Stomach (tissue), 8 donors: ENCODE measurements at regions not wholly inside any gene's neighbourhood (a gene's known extent, or its start where the extent isn't known, plus 50 kb on each side); places are given as distances from the start of the nearest gene placed in this dataset.

ENCODE experiments used
- DNase-seq, 2 donors: peaks; one replicate each; pipeline versions ENCODE4 v3.0.0 to v3.0.0-alpha.2; 2013 to 2019
- H3K27ac ChIP-seq, 5 donors: fragments of 200-600 bp in 4 of 5; sonication (generic) in 4 of 5; one replicate each; pipeline ENCODE4 v1.5.1; 2013 to 2019; ENCODE audit warnings: mild to moderate bottlenecking in 1 of 5, moderate library complexity in 1 of 5
- H3K27me3 ChIP-seq, 3 donors: fragments of 200-600 bp; sonication (generic); one replicate each; pipeline ENCODE4 v1.5.1; 2017 to 2019; ENCODE audit warnings: mixed run types in 1 of 3
- H3K36me3 ChIP-seq, 4 donors: fragments of 200-600 bp; sonication (generic); 1 replicate in 3 of 4; 2 replicates in 1 of 4; pipeline ENCODE4 v1.5.1; 2016 to 2019
- H3K4me1 ChIP-seq, 4 donors: fragments of 200-600 bp; sonication (generic); one replicate each; pipeline ENCODE4 v1.5.1; 2016 to 2019
- H3K4me3 ChIP-seq, 4 donors: fragments of 200-600 bp; sonication (generic) in 3 of 4; one replicate each; pipeline ENCODE4 v1.5.1; 2016 to 2019; ENCODE audit warnings: mild to moderate bottlenecking in 1 of 4
- H3K9me3 ChIP-seq, 4 donors: fragments of 200-600 bp; sonication (generic); one replicate each; pipeline ENCODE4 v1.5.1; 2016 to 2019
- CTCF ChIP-seq, 7 experiments: fragments of 450-650 bp in 4 of 7; fragments of 200-600 bp in 3 of 7; sonication (generic) in 3 of 7; IDR thresholded peaks; one replicate each; pipeline ENCODE4 v1.5.1; 2016 to 2019; ENCODE audit warnings: antibody characterized with exemption in 7 of 7, control low read depth in 2 of 7, mild to moderate bottlenecking in 1 of 7
- EP300 ChIP-seq: sonication (generic); formaldehyde crosslinking; IDR thresholded peaks from one replicate; pipeline ENCODE4 v1.6.1; 2017; ENCODE audit warnings: antibody characterized with exemption
- POLR2A ChIP-seq, 4 donors: fragments of 450-650 bp; IDR thresholded peaks; one replicate each; pipeline ENCODE4 v1.6.1; 2016; ENCODE audit warnings: antibody characterized with exemption in 4 of 4, control low read depth in 2 of 4, mild to moderate bottlenecking in 1 of 4, moderate library complexity in 1 of 4
- POLR2AphosphoS5 ChIP-seq, 3 donors: sonication (generic); formaldehyde crosslinking; IDR thresholded peaks; one replicate each; pipeline ENCODE4 v1.6.1; 2016; ENCODE audit warnings: antibody characterized with exemption in 3 of 3
- WGBS, 5 donors: extraction: QIAGEN DNeasy Blood & Tissue Kit in 3 of 5; methylation state at CpG; one replicate each; pipeline versions ENCODE4 v1.1.5 to v1.1.7; 2013 to 2018; 5-methylcytosine and 5-hydroxymethylcytosine counted together
- intact Hi-C: fragments of 100-400 bp; cut with DNase I; formaldehyde crosslinking; loops from one replicate; pipeline ENCODE4 v1.15.1; 2023; ENCODE audit warnings: low total_unique reads
- donor health status: healthy with polysubstance abuse.
- donor health status: Bipolar disorder and iron deficiency.
- donor health status: healthy.

GRCh38 chr6:45830441-45831139 is 185.1 kb downstream of the CLIC5 start:
- DNase-seq = peak in 1 of 2 donors; percentile 23
- no peak overlapping the region for H3K4me3 ChIP-seq

GRCh38 chr6:45829873-45830272 is 185.8 kb downstream of the CLIC5 start:
- Histone ChIP-seq H3K9me3 (peaks cover 0 to 5% (median 0%) of the 10 kb centered on the region in 4 donors), H3K36me3 (no peaks in the 10 kb centered on the region), H3K27me3 (no peaks in the 10 kb centered on the region), H3K27ac (no peak overlapping the region), H3K4me3 (no peak overlapping the region), H3K4me1 (no peaks in the 10 kb centered on the region)
- 88 to 97% (median 90%) methylated on average over 1 of the region's 1 CpG for WGBS, 5 donors
- TF ChIP-seq POLR2A (IDR thresholded peaks at IDR 0.05) (no peak), EP300 (no peak), POLR2AphosphoS5 (IDR thresholded peaks at IDR 0.05) (no peak), CTCF (IDR thresholded peaks at IDR 0.05) (no peak)
- intact Hi-C loops = no loop called here
- no peak for DNase-seq

More at GRCh38 chr6:45830441-45831139, 185.1 kb downstream of the CLIC5 start:
- H3K27me3 ChIP-seq = no peaks in the 10 kb centered on the region
- peaks cover 0 to 5% (median 0%) of the 10 kb centered on the region in 4 donors for H3K9me3 ChIP-seq
- 45 to 57% (median 53%) methylated on average over 9 of the region's 9 CpGs for WGBS, 5 donors
- intact Hi-C loops = no loop called here
- no peaks in the 10 kb centered on the region for H3K36me3 ChIP-seq
- no peak overlapping the region for H3K27ac ChIP-seq
- no peaks in the 10 kb centered on the region for H3K4me1 ChIP-seq
- TF ChIP-seq POLR2AphosphoS5 (IDR thresholded peaks at IDR 0.05) (no peak), POLR2A (IDR thresholded peaks at IDR 0.05) (no peak), CTCF (IDR thresholded peaks at IDR 0.05) (no peak), EP300 (no peak)

GRCh38 chr6:45827952-45828530 is 187.6 kb downstream of the CLIC5 start:
- H3K27me3 ChIP-seq = no peaks in the 10 kb centered on the region
- no peaks in the 10 kb centered on the region for H3K4me1 ChIP-seq
- intact Hi-C loops = no loop called here
- no peak for DNase-seq
- H3K9me3 ChIP-seq = peaks cover 0 to 5% (median 0%) of the 10 kb centered on the region in 4 donors
- H3K36me3 ChIP-seq = no peaks in the 10 kb centered on the region
- WGBS, 5 donors = 66 to 75% (median 68%) methylated on average over 7 of the region's 7 CpGs
- TF ChIP-seq POLR2AphosphoS5 (IDR thresholded peaks at IDR 0.05) (peak; percentile 40 to 50 (median 41)), POLR2A (IDR thresholded peaks at IDR 0.05) (no peak)
- H3K27ac ChIP-seq = peak overlapping the region in 4 of 5 donors; percentile 46 to 71 (median 56)
- H3K4me3 ChIP-seq = no peak overlapping the region

GRCh38 chr6:45822873-45823272 is 192.8 kb downstream of the CLIC5 start:
- DNase-seq = no peak
- Histone ChIP-seq H3K9me3 (no peaks in the 10 kb centered on the region), H3K27me3 (no peaks in the 10 kb centered on the region), H3K27ac (no peak overlapping the region), H3K36me3 (no peaks in the 10 kb centered on the region), H3K4me1 (no peaks in the 10 kb centered on the region), H3K4me3 (no peak overlapping the region)
- intact Hi-C loops = no loop called here
- TF ChIP-seq EP300 (no peak), POLR2A (IDR thresholded peaks at IDR 0.05) (no peak), CTCF (IDR thresholded peaks at IDR 0.05) (no peak)
- 74 to 83% (median 79%) methylated on average over 4 of the region's 4 CpGs for WGBS, 5 donors
